ENCODE measurements at regions not wholly inside any gene's neighbourhood (a gene's known extent, or its start where the extent isn't known, plus 50 kb on each side); places are given as distances from the start of the nearest gene placed in this dataset.

DNA sequence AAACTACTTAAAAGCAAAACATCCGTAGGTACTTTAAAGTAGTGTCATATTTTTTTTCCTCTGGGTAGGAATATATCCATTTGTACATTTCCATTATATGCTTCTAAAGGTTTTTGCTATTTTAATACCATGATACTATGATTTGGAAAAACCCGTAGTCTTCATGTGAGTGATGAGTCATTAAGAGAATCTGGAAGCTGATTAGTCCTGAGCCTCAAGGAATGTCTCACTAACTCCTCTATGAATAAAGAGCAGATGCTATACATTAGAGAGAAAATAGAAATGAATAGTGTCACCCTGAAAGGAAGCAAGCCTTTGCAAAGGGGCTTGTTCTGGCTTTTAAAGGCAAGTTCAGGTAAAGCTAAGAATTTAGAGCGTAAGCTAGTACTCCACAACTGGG, 432.1 kb downstream of the CCDC91 start:
- TF ChIP-seq POLR2A (IDR thresholded peaks at IDR 0.05) (no peak), POLR2AphosphoS5 (IDR thresholded peaks at IDR 0.05) (no peak)
- TF ChIP-seq, protein P1, sequence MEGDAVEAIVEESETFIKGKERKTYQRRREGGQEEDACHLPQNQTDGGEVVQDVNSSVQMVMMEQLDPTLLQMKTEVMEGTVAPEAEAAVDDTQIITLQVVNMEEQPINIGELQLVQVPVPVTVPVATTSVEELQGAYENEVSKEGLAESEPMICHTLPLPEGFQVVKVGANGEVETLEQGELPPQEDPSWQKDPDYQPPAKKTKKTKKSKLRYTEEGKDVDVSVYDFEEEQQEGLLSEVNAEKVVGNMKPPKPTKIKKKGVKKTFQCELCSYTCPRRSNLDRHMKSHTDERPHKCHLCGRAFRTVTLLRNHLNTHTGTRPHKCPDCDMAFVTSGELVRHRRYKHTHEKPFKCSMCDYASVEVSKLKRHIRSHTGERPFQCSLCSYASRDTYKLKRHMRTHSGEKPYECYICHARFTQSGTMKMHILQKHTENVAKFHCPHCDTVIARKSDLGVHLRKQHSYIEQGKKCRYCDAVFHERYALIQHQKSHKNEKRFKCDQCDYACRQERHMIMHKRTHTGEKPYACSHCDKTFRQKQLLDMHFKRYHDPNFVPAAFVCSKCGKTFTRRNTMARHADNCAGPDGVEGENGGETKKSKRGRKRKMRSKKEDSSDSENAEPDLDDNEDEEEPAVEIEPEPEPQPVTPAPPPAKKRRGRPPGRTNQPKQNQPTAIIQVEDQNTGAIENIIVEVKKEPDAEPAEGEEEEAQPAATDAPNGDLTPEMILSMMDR (IDR thresholded peaks at IDR 0.05 in 8 of 11, conservative IDR thresholded peaks at IDR 0.05 in 3 of 11), result no peak
- no peak overlapping the region for H3K27ac ChIP-seq
- H3K4me1 ChIP-seq, result no peaks in the 10 kb centered on the region
- intact Hi-C loops (cut with DNase I; ENCODE audit: low total_unique reads), result no loop called here
- H3K9me3 ChIP-seq, result peaks cover 0 to 5% (median 0%) of the 10 kb centered on the region in 8 donors
- H3K4me3 ChIP-seq, result no peak overlapping the region
- no peaks in the 10 kb centered on the region for H3K27me3 ChIP-seq (replicated peaks in 1 of 7)
- no peak for DNase-seq
- no peaks in the 10 kb centered on the region for H3K36me3 ChIP-seq
- 88 to 94% (median 92%) methylated on average over 3 of the region's 3 CpGs for WGBS, 5 donors

DNA sequence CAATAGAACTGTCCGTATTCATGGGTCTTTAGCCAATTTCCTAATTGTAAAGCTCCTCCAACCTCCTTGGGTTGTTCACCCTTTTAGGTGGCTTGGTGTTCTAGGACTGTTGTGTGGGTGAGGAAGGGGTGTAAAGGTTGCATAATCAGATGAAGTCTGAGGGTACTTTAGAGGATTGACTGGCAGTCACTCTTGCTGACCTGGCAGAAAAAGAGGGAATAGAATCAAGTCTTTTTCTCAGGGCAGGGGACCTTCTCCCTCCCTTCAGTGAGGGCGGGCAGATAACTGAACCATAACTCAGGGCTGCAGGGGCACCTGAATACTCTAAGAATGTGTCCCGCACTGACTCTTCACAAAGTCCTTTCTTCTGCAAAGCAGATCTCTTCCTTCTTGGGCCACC, 436.2 kb downstream of the CCDC91 start:
- H3K9me3 ChIP-seq, result peaks cover 0 to 5% (median 0%) of the 10 kb centered on the region in 8 donors
- H3K27me3 ChIP-seq (replicated peaks in 1 of 7), result no peaks in the 10 kb centered on the region
- TF ChIP-seq, protein P1 (IDR thresholded peaks at IDR 0.05 in 8 of 11, conservative IDR thresholded peaks at IDR 0.05 in 3 of 11), result no peak
- WGBS, 5 donors, result 87 to 94% (median 89%) methylated on average over 3 of the region's 3 CpGs
- no peaks in the 10 kb centered on the region for H3K4me1 ChIP-seq
- H3K36me3 ChIP-seq, result no peaks in the 10 kb centered on the region
- no peak overlapping the region for H3K27ac ChIP-seq
- intact Hi-C loops (cut with DNase I; ENCODE audit: low total_unique reads), result no loop called here
- H3K4me3 ChIP-seq, result no peak overlapping the region
- no peak for DNase-seq

DNA sequence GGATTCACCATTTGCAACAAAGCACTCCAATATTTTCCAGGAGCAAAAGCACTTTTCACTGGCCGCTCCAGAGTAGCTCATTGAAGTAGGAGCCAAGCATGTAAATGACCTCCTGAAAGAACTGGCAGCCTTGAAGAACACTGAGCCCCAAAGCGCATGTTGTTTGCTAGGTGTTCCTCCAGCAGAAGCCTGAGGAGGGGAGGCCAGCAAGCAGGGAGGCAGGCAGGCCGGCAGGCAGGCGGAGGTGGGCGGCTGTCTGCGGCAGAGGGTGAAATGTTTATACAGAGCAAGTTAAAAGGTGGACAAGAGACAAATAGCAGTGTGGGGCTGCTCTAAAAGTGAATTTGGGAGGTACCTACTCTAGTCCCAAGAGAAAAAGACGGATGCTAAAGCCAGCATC, 439.4 kb downstream of the CCDC91 start:
- no peak for DNase-seq
- intact Hi-C loops (cut with DNase I; ENCODE audit: low total_unique reads), result no loop called here
- H3K27me3 ChIP-seq (replicated peaks in 1 of 7), result no peaks in the 10 kb centered on the region
- H3K27ac ChIP-seq, result no peak overlapping the region
- no peaks in the 10 kb centered on the region for H3K9me3 ChIP-seq
- no peak overlapping the region for H3K4me3 ChIP-seq
- 81 to 89% (median 87%) methylated on average over 7 of the region's 7 CpGs for WGBS, 5 donors
- no peaks in the 10 kb centered on the region for H3K36me3 ChIP-seq
- no peaks in the 10 kb centered on the region for H3K4me1 ChIP-seq
- TF ChIP-seq, protein P1 (IDR thresholded peaks at IDR 0.05 in 8 of 11, conservative IDR thresholded peaks at IDR 0.05 in 3 of 11), result no peak
- no peak for TF ChIP-seq POLR2AphosphoS5 (IDR thresholded peaks at IDR 0.05)
- no peak for TF ChIP-seq POLR2A (IDR thresholded peaks at IDR 0.05)

DNA sequence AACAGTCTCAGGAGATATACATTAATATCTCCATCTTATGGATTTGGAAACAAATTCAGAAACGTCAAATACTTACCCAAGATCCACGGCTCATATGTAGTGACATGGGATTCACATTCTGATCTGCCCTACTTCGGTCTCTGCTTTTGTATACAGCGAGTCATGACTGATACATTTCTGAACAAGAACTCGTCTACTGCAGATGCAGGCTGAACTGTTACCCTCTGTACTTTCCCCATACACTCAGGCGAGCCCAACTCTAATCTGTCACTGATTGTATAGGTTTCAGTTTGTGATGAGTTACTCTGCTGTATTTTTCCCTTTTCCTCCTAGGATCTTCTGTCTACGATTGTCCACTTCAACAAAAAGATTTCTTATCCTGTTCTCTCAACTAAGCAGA, 441.6 kb downstream of the CCDC91 start:
- no peak for DNase-seq
- Histone ChIP-seq H3K4me3 (no peak overlapping the region), H3K27me3 (replicated peaks in 1 of 7) (no peaks in the 10 kb centered on the region), H3K27ac (no peak overlapping the region), H3K36me3 (no peaks in the 10 kb centered on the region), H3K9me3 (no peaks in the 10 kb centered on the region), H3K4me1 (no peaks in the 10 kb centered on the region)
- WGBS, 5 donors, result 75 to 84% (median 78%) methylated on average over 7 of the region's 7 CpGs
- TF ChIP-seq POLR2AphosphoS5 (IDR thresholded peaks at IDR 0.05) (no peak), POLR2A (IDR thresholded peaks at IDR 0.05) (no peak)
- TF ChIP-seq, protein P1 (IDR thresholded peaks at IDR 0.05 in 8 of 11, conservative IDR thresholded peaks at IDR 0.05 in 3 of 11), result no peak
- intact Hi-C loops (cut with DNase I; ENCODE audit: low total_unique reads), result no loop called here

Measured in spleen (tissue), 11 donors.